HEK293 (cell line): ENCODE measurements at regions not wholly inside any gene's neighbourhood (a gene's known extent, or its start where the extent isn't known, plus 50 kb on each side); places are given as distances from the start of the nearest gene placed in this dataset.
"Not testable (repeated sequence)": the region's sequence is repeated elsewhere in the genome, so short reads cannot be mapped to it uniquely, and the experiment has no call there.

Source experiments
- CTCF ChIA-PET: fragments of 350-600 bp; formaldehyde crosslinking; extraction: SDS; loops from one replicate; lab custom pipeline; 2021; ENCODE audit warnings: antibody characterized with exemption; lab: Yijun Ruan, JAX
- POLR2A ChIA-PET: fragments of 300-600 bp; formaldehyde crosslinking; extraction: SDS; loops from one replicate; lab custom pipeline; 2020; ENCODE audit warnings: antibody characterized with exemption, inconsistent platforms; lab: Yijun Ruan, JAX
- H3K27ac ChIP-seq: fragments of 200-500 bp; sonication (Bioruptor generic); 2 replicates; pipeline ENCODE4 v1.5.1; 2014; ENCODE audit warnings: low read depth, low read length, control low read depth, inconsistent platforms; ENCODE audit errors: extremely low read depth
- H3K36me3 ChIP-seq, 2 experiments: fragments of 200-500 bp in 1 of 2; sonication (Bioruptor generic) in 1 of 2; 1 replicate in 1 of 2; 2 replicates in 1 of 2; pipeline ENCODE4 v1.5.1; 2014 to 2017; ENCODE audit warnings: inconsistent platforms in 2 of 2, low read length in 2 of 2; ENCODE audit not compliant: control insufficient read depth in 2 of 2, insufficient read depth in 1 of 2
- H3K4me1 ChIP-seq: fragments of 200-500 bp; sonication (Bioruptor generic); 2 replicates; pipeline ENCODE4 v1.5.1; 2014; ENCODE audit warnings: mild to moderate bottlenecking, low read length, inconsistent platforms; ENCODE audit not compliant: control insufficient read depth, insufficient read depth
- H3K4me3 ChIP-seq: 2 replicates; pipeline ENCODE4 v1.5.1; 2011; ENCODE audit warnings: low read depth, mild to moderate bottlenecking, control low read depth, low read length, moderate library complexity
- H3K9me3 ChIP-seq: fragments of 200-500 bp; sonication (Bioruptor generic); 2 replicates; pipeline ENCODE4 v1.5.1; 2014; ENCODE audit warnings: low read depth, low read length, inconsistent platforms; ENCODE audit not compliant: control insufficient read depth, insufficient read depth
- HOXC10 ChIP-seq: sonication (generic); formaldehyde crosslinking; IDR thresholded peaks from 2 replicates; pipeline ENCODE4 v1.8.1; 2023; ENCODE audit warnings: mild to moderate bottlenecking, missing genetic modification reagents
- YY2 ChIP-seq: fragments of 450-650 bp; formaldehyde crosslinking; IDR thresholded peaks from 2 replicates; pipeline ENCODE4 v1.5.1; 2016; ENCODE audit warnings: missing biosample characterization, missing genetic modification characterization
- ZBTB20 ChIP-seq: fragments of 450-650 bp; formaldehyde crosslinking; IDR thresholded peaks from 2 replicates; pipeline ENCODE4 v1.5.1; 2016; ENCODE audit warnings: missing biosample characterization, missing genetic modification characterization
- ZBTB49 ChIP-seq: fragments of 450-650 bp; formaldehyde crosslinking; IDR thresholded peaks from 2 replicates; pipeline ENCODE4 v1.5.1; 2016; ENCODE audit warnings: missing biosample characterization, missing genetic modification characterization, low read depth
- ZFP69B ChIP-seq: fragments of 450-650 bp; formaldehyde crosslinking; IDR thresholded peaks from 2 replicates; pipeline ENCODE4 v1.5.1; 2016; ENCODE audit warnings: missing biosample characterization, missing genetic modification characterization
- ZNF133 ChIP-seq: fragments of 450-650 bp; formaldehyde crosslinking; IDR thresholded peaks from 2 replicates; pipeline ENCODE4 v1.5.1; 2016; ENCODE audit warnings: missing biosample characterization, missing genetic modification characterization
- ZNF140 ChIP-seq: fragments of 450-650 bp; formaldehyde crosslinking; IDR thresholded peaks from 2 replicates; pipeline ENCODE4 v1.5.1; 2016; ENCODE audit warnings: missing biosample characterization, missing genetic modification characterization
- ZNF174 ChIP-seq: fragments of 450-650 bp; formaldehyde crosslinking; IDR thresholded peaks from 2 replicates; pipeline ENCODE4 v1.5.0; 2017; ENCODE audit warnings: missing biosample characterization, mild to moderate bottlenecking, missing genetic modification characterization
- ZNF221 ChIP-seq: fragments of 450-650 bp; formaldehyde crosslinking; IDR thresholded peaks from 2 replicates; pipeline ENCODE4 v1.5.1; 2017; ENCODE audit warnings: missing biosample characterization, missing genetic modification characterization, borderline replicate concordance
- ZNF610 ChIP-seq: fragments of 450-650 bp; formaldehyde crosslinking; IDR thresholded peaks from 2 replicates; pipeline ENCODE4 v1.5.1; 2016; ENCODE audit warnings: missing biosample characterization, missing genetic modification characterization, borderline replicate concordance
- ZNF626 ChIP-seq: fragments of 450-650 bp; sonication (Bioruptor Pico); formaldehyde crosslinking; IDR thresholded peaks from 2 replicates; pipeline ENCODE4 v1.5.1; 2018; ENCODE audit warnings: missing biosample characterization, missing genetic modification characterization, inconsistent platforms
- ZNF707 ChIP-seq: fragments of 450-650 bp; formaldehyde crosslinking; IDR thresholded peaks from 2 replicates; pipeline ENCODE4 v1.5.1; 2016; ENCODE audit warnings: missing biosample characterization, missing genetic modification characterization
- ZSCAN30 ChIP-seq: fragments of 450-650 bp; IDR thresholded peaks from 2 replicates; pipeline ENCODE4 v1.5.1; 2018; ENCODE audit warnings: missing biosample characterization, mild to moderate bottlenecking, missing genetic modification characterization, moderate library complexity
- TF ChIP-seq, protein P1 (sequence below): fragments of 450-650 bp; formaldehyde crosslinking; IDR thresholded peaks from 2 replicates; pipeline ENCODE4 v1.5.1; 2016; ENCODE audit warnings: missing biosample characterization, missing genetic modification characterization

GRCh38 chrX:51158231-51158630, 174.4 kb upstream of the NUDT10 start:
- TF ChIP-seq ZNF133 (tag by site-specific recombination) = no peak
- no peak for TF ChIP-seq ZBTB49 (tag by site-specific recombination)
- no peak for TF ChIP-seq ZNF140 (tag by site-specific recombination)
- no peak for TF ChIP-seq ZFP69B (tag by site-specific recombination)
- TF ChIP-seq ZNF610 (tag by site-specific recombination) = no peak
- TF ChIP-seq ZNF707 (tag by site-specific recombination) = no peak
- TF ChIP-seq HOXC10 (CRISPR knock-in tag) = no peak
- no peak for TF ChIP-seq ZNF174
- no peak for TF ChIP-seq YY2 (tag by site-specific recombination)
- TF ChIP-seq, protein P1, sequence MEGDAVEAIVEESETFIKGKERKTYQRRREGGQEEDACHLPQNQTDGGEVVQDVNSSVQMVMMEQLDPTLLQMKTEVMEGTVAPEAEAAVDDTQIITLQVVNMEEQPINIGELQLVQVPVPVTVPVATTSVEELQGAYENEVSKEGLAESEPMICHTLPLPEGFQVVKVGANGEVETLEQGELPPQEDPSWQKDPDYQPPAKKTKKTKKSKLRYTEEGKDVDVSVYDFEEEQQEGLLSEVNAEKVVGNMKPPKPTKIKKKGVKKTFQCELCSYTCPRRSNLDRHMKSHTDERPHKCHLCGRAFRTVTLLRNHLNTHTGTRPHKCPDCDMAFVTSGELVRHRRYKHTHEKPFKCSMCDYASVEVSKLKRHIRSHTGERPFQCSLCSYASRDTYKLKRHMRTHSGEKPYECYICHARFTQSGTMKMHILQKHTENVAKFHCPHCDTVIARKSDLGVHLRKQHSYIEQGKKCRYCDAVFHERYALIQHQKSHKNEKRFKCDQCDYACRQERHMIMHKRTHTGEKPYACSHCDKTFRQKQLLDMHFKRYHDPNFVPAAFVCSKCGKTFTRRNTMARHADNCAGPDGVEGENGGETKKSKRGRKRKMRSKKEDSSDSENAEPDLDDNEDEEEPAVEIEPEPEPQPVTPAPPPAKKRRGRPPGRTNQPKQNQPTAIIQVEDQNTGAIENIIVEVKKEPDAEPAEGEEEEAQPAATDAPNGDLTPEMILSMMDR (tag by site-specific recombination) = no peak
- no peak for TF ChIP-seq ZBTB20 (tag by site-specific recombination)
- no peak overlapping the region for H3K4me3 ChIP-seq
- H3K27ac ChIP-seq = no peak overlapping the region
- H3K36me3 ChIP-seq = no peaks in the 10 kb centered on the region
- POLR2A ChIA-PET = no interaction called here
- H3K4me1 ChIP-seq = no peaks in the 10 kb centered on the region
- CTCF ChIA-PET = interaction anchor here (0.6 kb wide), 1 partner anchor 132 kb away, joined by 4 read pairs; no protein-coding TSS in a partner anchor
- H3K9me3 ChIP-seq = no peaks in the 10 kb centered on the region

- H3K36me3 ChIP-seq, POLR2A ChIA-PET, H3K4me1 ChIP-seq, H3K9me3 ChIP-seq, H3K27ac ChIP-seq, H3K4me3 ChIP-seq, CTCF ChIA-PET: not testable (repeated sequence)
Measured at GRCh38 chrX:51159378-51159777, 173.2 kb upstream of the NUDT10 start.

DNA sequence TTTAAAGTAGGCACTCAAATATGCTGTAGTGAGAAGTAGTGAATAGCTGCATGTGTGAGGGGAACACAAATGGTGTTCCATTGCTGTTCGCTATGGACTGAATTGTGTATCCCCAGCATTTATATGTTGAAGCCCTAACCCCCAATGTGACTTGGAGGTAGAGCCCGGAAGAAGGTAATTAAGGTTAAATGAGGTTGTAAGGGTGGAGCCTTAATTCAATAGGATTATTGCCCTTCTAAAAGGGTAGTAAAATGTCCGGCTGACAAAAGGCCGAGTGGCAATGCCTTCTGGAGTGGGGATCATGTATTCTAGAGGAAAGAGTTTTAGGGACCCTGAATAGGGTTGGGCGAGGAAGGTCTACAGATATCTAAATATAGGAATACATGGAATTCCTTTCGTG, 168.9 kb upstream of the NUDT10 start:
- ChIA-PET CTCF (interaction anchor here (1.3 kb wide), 1 partner anchor 15 kb away, joined by 3 read pairs; no protein-coding TSS in a partner anchor), POLR2A (no interaction called here)
- H3K36me3 ChIP-seq = no peaks in the 10 kb centered on the region
- TF ChIP-seq ZSCAN30 (tag by site-specific recombination) = no peak
- TF ChIP-seq ZNF626 (tag by site-specific recombination) = no peak
- no peak for TF ChIP-seq ZNF221
- no peaks in the 10 kb centered on the region for H3K4me1 ChIP-seq
- H3K9me3 ChIP-seq = no peaks in the 10 kb centered on the region
- H3K27ac ChIP-seq = no peak overlapping the region
- no peak overlapping the region for H3K4me3 ChIP-seq

DNA sequence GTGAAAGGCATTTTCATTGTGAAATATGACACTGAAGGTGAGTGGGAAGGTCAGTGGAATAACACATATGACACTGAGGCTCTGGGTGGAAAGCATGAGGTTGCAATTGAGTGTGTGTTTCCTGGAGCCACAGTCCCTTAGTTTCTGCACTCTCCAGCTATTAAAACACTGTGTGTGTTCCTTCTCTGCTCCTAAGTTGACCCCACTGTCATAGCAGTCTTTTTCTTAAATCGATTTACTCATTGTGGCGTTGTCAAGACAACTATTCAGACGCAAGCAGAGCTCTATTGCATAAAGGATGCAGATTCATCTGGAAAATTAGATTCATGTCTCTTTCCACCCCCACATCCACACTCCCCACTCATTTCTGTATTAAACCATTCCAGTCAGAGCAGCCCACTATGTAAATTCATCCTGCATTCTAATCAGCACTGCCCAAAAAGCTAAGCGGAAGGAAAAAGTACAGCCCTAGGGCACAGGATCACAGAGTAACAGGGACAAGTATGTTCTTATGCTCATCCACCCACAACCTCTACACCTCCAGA, 154.2 kb upstream of the NUDT10 start:
- H3K27ac ChIP-seq, H3K36me3 ChIP-seq, POLR2A ChIA-PET, H3K4me3 ChIP-seq, H3K4me1 ChIP-seq, H3K9me3 ChIP-seq: not testable (repeated sequence)
- CTCF ChIA-PET = interaction anchor here (0.5 kb wide), 1 partner anchor 9 kb away, joined by 3 read pairs; no protein-coding TSS in a partner anchor

DNA sequence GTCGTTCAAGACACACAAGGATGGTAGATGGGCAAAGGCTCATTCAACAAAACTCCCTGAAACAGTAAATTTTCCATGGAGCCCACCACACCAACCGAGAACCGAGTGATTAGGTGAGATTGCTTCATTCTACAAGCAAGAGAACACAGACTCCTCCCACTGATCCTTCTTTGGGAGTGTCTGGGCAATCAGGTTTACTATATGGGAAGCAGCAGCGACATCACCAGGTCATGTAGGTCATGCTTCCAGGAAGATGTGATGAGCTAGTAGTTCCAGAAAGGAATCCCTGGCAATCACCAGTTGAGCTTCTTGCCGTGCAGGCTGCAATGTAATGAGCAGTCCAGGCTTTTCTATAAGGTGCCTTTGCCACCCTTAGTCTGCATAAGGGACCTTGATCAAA, 152.8 kb upstream of the NUDT10 start:
- CTCF ChIA-PET = interaction anchor here (0.8 kb wide), 1 partner anchor 12 kb away, joined by 4 read pairs; no protein-coding TSS in a partner anchor
- H3K9me3 ChIP-seq = not testable (repeated sequence)

More for the DNA sequence above, 152.8 kb upstream of the NUDT10 start:
- POLR2A ChIA-PET, H3K4me1 ChIP-seq, H3K4me3 ChIP-seq, H3K27ac ChIP-seq, H3K36me3 ChIP-seq: not testable (repeated sequence)
